T-cell (primary cell): ENCODE measurements at regions not wholly inside any gene's neighbourhood (a gene's known extent, or its start where the extent isn't known, plus 50 kb on each side); places are given as distances from the start of the nearest gene placed in this dataset.

Source experiments
- ATAC-seq, 4 experiments: fragments of 200-7000 bp in 3 of 4; fragments of 150-1000 bp in 1 of 4; cut with Tn5 transposase; replicated peaks in 1 of 4; 1 replicate in 3 of 4; 2 replicates in 1 of 4; pipeline ENCODE4 v1.10.0; 2021; ENCODE audit warnings: moderate library complexity in 3 of 4, mild to moderate bottlenecking in 2 of 4, moderate number of reproducible peaks in 1 of 4
- CTCF ChIA-PET, 2 donors: fragments of 300-600 bp; sonication (Branson Sonifier 250); formaldehyde crosslinking; loops; one replicate each; lab custom pipeline; 2022; ENCODE audit warnings: antibody characterized with exemption in 2 of 2; lab: Charles Lee
- POLR2A ChIA-PET, 2 donors: fragments of 300-600 bp; sonication (Branson Sonifier 250); formaldehyde crosslinking; loops; one replicate each; lab custom pipeline; 2022; ENCODE audit warnings: antibody characterized with exemption in 2 of 2; lab: Charles Lee
- DNase-seq, 35 experiments: peaks; one replicate each; pipeline versions ENCODE4 v3.0.0 to v3.0.0-alpha.2; 2013 to 2023
- H3K27ac ChIP-seq: one replicate; pipeline ENCODE4 v1.5.1; 2013; ENCODE audit warnings: low read length
- H3K27me3 ChIP-seq, 2 experiments: replicated peaks in 1 of 2; 1 replicate in 1 of 2; 2 replicates in 1 of 2; pipeline versions ENCODE4 v1.6.1 to v1.7.0; 2013; ENCODE audit warnings: low read length in 1 of 2, mixed read lengths in 1 of 2; ENCODE audit not compliant: control insufficient read depth in 2 of 2, insufficient read depth in 2 of 2; ENCODE audit errors: extremely low read depth in 1 of 2
- H3K36me3 ChIP-seq, 2 donors: 1 replicate in 1 of 2; 2 replicates in 1 of 2; pipeline versions ENCODE4 v1.6.1 to v1.7.0; 2013; ENCODE audit warnings: low read length in 1 of 2; ENCODE audit not compliant: control insufficient read depth in 2 of 2, insufficient read depth in 1 of 2; ENCODE audit errors: extremely low read depth in 1 of 2
- H3K4me1 ChIP-seq, 2 experiments: 1 replicate in 1 of 2; 2 replicates in 1 of 2; pipeline versions ENCODE4 v1.6.1 to v1.7.0; 2013; ENCODE audit warnings: low read length in 2 of 2, mixed read lengths in 1 of 2; ENCODE audit not compliant: insufficient read depth in 2 of 2, control insufficient read depth in 1 of 2; ENCODE audit errors: extremely low read depth in 1 of 2
- H3K4me3 ChIP-seq, 2 donors: 1 replicate in 1 of 2; 2 replicates in 1 of 2; pipeline versions ENCODE4 v1.5.1 to v1.7.0; 2013; ENCODE audit warnings: mild to moderate bottlenecking in 2 of 2, low read length in 1 of 2, moderate library complexity in 1 of 2; ENCODE audit not compliant: control insufficient read depth in 1 of 2; ENCODE audit errors: extremely low read depth in 1 of 2
- H3K9me3 ChIP-seq: 2 replicates; pipeline ENCODE4 v1.7.0; 2013
- H3K27ac Mint-ChIP-seq, 2 donors: one replicate each; pipeline ENCODE4 v1.8.0; 2020 to 2021; ENCODE audit warnings: mild to moderate bottlenecking in 2 of 2, mixed read lengths in 2 of 2
- H3K27me3 Mint-ChIP-seq, 2 donors: one replicate each; pipeline ENCODE4 v1.8.0; 2021 to 2022; ENCODE audit warnings: mixed read lengths in 2 of 2
- H3K36me3 Mint-ChIP-seq: one replicate; pipeline ENCODE4 v1.8.0; 2021; ENCODE audit warnings: mixed read lengths
- H3K4me1 Mint-ChIP-seq, 3 donors: one replicate each; pipeline ENCODE4 v1.8.0; 2020 to 2022; ENCODE audit warnings: mixed read lengths in 3 of 3, mild to moderate bottlenecking in 1 of 3
- H3K4me3 Mint-ChIP-seq, 3 donors: one replicate each; pipeline ENCODE4 v1.8.0; 2020 to 2022; ENCODE audit warnings: mild to moderate bottlenecking in 3 of 3, mixed read lengths in 3 of 3, moderate library complexity in 3 of 3
- H3K9me3 Mint-ChIP-seq, 3 donors: one replicate each; pipeline ENCODE4 v1.8.0; 2020 to 2022; ENCODE audit warnings: mixed read lengths in 3 of 3
- WGBS: methylation state at CpG from one replicate; pipeline ENCODE4 v1.1.5; 2013; ENCODE audit warnings: missing lambda C conversion rate; ENCODE audit not compliant: insufficient coverage; 5-methylcytosine and 5-hydroxymethylcytosine counted together

DNA sequence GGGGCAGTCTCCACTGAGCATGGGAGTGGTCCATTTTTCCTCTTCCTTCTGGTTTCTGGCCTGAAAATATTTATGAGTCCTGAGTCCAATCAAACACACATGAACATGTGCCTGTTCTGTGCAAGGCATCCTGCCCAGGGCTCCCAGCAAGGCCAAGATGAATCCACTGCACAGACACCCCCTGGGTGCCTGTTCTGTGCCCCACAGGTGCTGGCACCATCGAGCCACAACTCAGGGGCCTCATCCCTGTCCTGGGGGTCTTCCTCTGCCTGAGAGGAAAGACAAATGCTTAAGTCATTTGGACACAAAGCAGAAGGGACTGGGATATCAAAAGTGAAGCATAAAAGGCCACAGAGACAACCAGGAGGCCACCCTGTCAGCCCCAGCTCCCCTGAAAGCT, 87.4 kb upstream of the IQSEC1 start:
- peaks cover 0 to 21% of the 10 kb centered on the region in 2 experiments for H3K27me3 ChIP-seq
- H3K36me3 ChIP-seq: no peaks in the 10 kb centered on the region
- no peak overlapping the region for H3K27ac ChIP-seq
- no peak overlapping the region for H3K4me3 ChIP-seq
- Mint-ChIP-seq H3K9me3 (peaks cover 3 to 7% (median 7%) of the 10 kb centered on the region in 3 donors), H3K4me1 (no peaks in the 10 kb centered on the region), H3K36me3 (no peaks in the 10 kb centered on the region), H3K27me3 (no peaks in the 10 kb centered on the region), H3K4me3 (no peak overlapping the region), H3K27ac (no peak overlapping the region)
- ATAC-seq (no peak), DNase-seq (no peak)
- H3K4me1 ChIP-seq: no peaks in the 10 kb centered on the region
- POLR2A ChIA-PET: no interaction called here
- no peaks in the 10 kb centered on the region for H3K9me3 ChIP-seq
- WGBS: 43% methylated on average over 1 of the region's 1 CpG
- CTCF ChIA-PET: no interaction called here

GRCh38 chr3:13159890-13160289, 86.7 kb upstream of the IQSEC1 start:
- 100% methylated on average over 1 of the region's 4 CpGs for WGBS
- no peak overlapping the region for H3K27ac Mint-ChIP-seq
- H3K27me3 Mint-ChIP-seq: no peaks in the 10 kb centered on the region
- Histone ChIP-seq H3K9me3 (no peaks in the 10 kb centered on the region), H3K27me3 (peaks cover 0 to 18% of the 10 kb centered on the region in 2 experiments), H3K27ac (no peak overlapping the region), H3K36me3 (no peaks in the 10 kb centered on the region), H3K4me3 (no peak overlapping the region), H3K4me1 (no peaks in the 10 kb centered on the region)
- no peak overlapping the region for H3K4me3 Mint-ChIP-seq
- H3K36me3 Mint-ChIP-seq: no peaks in the 10 kb centered on the region
- DNase-seq (no peak), ATAC-seq (no peak)
- POLR2A ChIA-PET: no interaction called here
- no peaks in the 10 kb centered on the region for H3K4me1 Mint-ChIP-seq
- CTCF ChIA-PET: no interaction called here
- H3K9me3 Mint-ChIP-seq: peaks cover 6 to 13% (median 7%) of the 10 kb centered on the region in 3 donors

- H3K9me3 ChIP-seq: no peaks in the 10 kb centered on the region
- Mint-ChIP-seq H3K9me3 (peaks cover 7 to 19% (median 10%) of the 10 kb centered on the region in 3 donors), H3K4me1 (no peaks in the 10 kb centered on the region), H3K27me3 (no peaks in the 10 kb centered on the region), H3K27ac (no peak overlapping the region), H3K36me3 (no peaks in the 10 kb centered on the region), H3K4me3 (no peak overlapping the region)
- no peaks in the 10 kb centered on the region for H3K4me1 ChIP-seq
- ChIA-PET CTCF (no interaction called here), POLR2A (no interaction called here)
- no peaks in the 10 kb centered on the region for H3K36me3 ChIP-seq
- 79% methylated on average over 3 of the region's 6 CpGs for WGBS
- H3K27ac ChIP-seq: no peak overlapping the region
- H3K27me3 ChIP-seq: peaks cover 0 to 16% of the 10 kb centered on the region in 2 experiments
- no peak for DNase-seq
- no peak for ATAC-seq
- H3K4me3 ChIP-seq: no peak overlapping the region
Measured at GRCh38 chr3:13158871-13159270, 85.6 kb upstream of the IQSEC1 start.

- no peak for DNase-seq
- no peaks in the 10 kb centered on the region for H3K36me3 ChIP-seq
- Mint-ChIP-seq H3K27ac (no peak overlapping the region), H3K27me3 (no peaks in the 10 kb centered on the region), H3K9me3 (peaks cover 7 to 19% (median 10%) of the 10 kb centered on the region in 3 donors), H3K4me3 (no peak overlapping the region), H3K36me3 (no peaks in the 10 kb centered on the region), H3K4me1 (no peaks in the 10 kb centered on the region)
- no peak overlapping the region for H3K4me3 ChIP-seq
- no peak for ATAC-seq
- H3K27ac ChIP-seq: no peak overlapping the region
- CTCF ChIA-PET: no interaction called here
- H3K9me3 ChIP-seq: no peaks in the 10 kb centered on the region
- no peaks in the 10 kb centered on the region for H3K4me1 ChIP-seq
- POLR2A ChIA-PET: no interaction called here
- peaks cover 0 to 15% of the 10 kb centered on the region in 2 experiments for H3K27me3 ChIP-seq
- WGBS: 72% methylated on average over 7 of the region's 7 CpGs
Measured at GRCh38 chr3:13158408-13158807, 85.2 kb upstream of the IQSEC1 start.

DNA sequence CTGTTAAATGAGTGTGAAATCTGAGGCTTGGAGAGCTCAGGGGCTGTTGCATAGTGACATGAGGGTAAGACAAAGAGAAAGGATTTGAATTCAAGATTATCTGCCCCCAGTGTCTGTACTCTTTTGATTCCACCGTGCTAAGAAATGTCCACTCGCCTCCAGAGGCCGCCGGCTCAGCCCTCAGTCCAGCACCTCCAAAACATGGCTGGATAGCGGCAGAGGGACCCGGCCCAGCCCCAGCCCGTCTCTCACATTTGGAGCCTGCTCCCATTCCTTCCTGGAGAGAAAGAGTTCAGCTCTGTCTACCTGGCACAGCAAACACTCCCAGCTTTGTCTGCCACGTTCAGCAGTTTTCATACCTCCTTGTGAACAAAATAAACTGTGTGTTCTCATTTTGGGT, 84.8 kb upstream of the IQSEC1 start:
- DNase-seq (no peak), ATAC-seq (no peak)
- Mint-ChIP-seq H3K9me3 (peaks cover 7 to 19% (median 10%) of the 10 kb centered on the region in 3 donors), H3K36me3 (no peaks in the 10 kb centered on the region), H3K27ac (no peak overlapping the region), H3K4me3 (no peak overlapping the region), H3K4me1 (no peaks in the 10 kb centered on the region), H3K27me3 (no peaks in the 10 kb centered on the region)
- POLR2A ChIA-PET: no interaction called here
- no peaks in the 10 kb centered on the region for H3K4me1 ChIP-seq
- peaks cover 0 to 16% of the 10 kb centered on the region in 2 experiments for H3K27me3 ChIP-seq
- no peak overlapping the region for H3K27ac ChIP-seq
- 83% methylated on average over 7 of the region's 8 CpGs for WGBS
- H3K36me3 ChIP-seq: no peaks in the 10 kb centered on the region
- no peaks in the 10 kb centered on the region for H3K9me3 ChIP-seq
- CTCF ChIA-PET: no interaction called here
- H3K4me3 ChIP-seq: no peak overlapping the region

GRCh38 chr3:13152826-13153710, 79.8 kb upstream of the IQSEC1 start:
- Mint-ChIP-seq H3K27me3 (no peaks in the 10 kb centered on the region), H3K27ac (no peak overlapping the region), H3K4me3 (no peak overlapping the region), H3K36me3 (no peaks in the 10 kb centered on the region), H3K9me3 (peaks cover 7 to 19% (median 10%) of the 10 kb centered on the region in 3 donors), H3K4me1 (peaks cover 7 to 11% (median 9%) of the 10 kb centered on the region in 3 donors)
- CTCF ChIA-PET: no interaction called here
- Histone ChIP-seq H3K27ac (no peak overlapping the region), H3K36me3 (no peaks in the 10 kb centered on the region), H3K4me3 (no peak overlapping the region), H3K4me1 (peaks cover 0 to 7% of the 10 kb centered on the region in 2 experiments), H3K9me3 (no peaks in the 10 kb centered on the region), H3K27me3 (peaks cover 0 to 14% of the 10 kb centered on the region in 2 experiments)
- DNase-seq (no peak), ATAC-seq (no peak)
- POLR2A ChIA-PET: interaction anchor here in 1 of 2 donors (0.6 kb wide), 1 partner anchor 1514 kb away, joined by 3 read pairs; no protein-coding TSS in a partner anchor
- 86% methylated on average over 4 of the region's 11 CpGs for WGBS
